H1 (cell line): ENCODE measurements at regions not wholly inside any gene's neighbourhood (a gene's known extent, or its start where the extent isn't known, plus 50 kb on each side); places are given as distances from the start of the nearest gene placed in this dataset.

Source experiments
- CTCF ChIA-PET: fragments of 300-600 bp; sonication (Branson Sonifier 250); formaldehyde crosslinking; loops from one replicate; lab custom pipeline; 2021; ENCODE audit not compliant: partially characterized antibody; lab: Charles Lee
- POLR2A ChIA-PET: fragments of 300-600 bp; sonication (Branson Sonifier 250); formaldehyde crosslinking; loops from one replicate; lab custom pipeline; 2021; ENCODE audit warnings: inconsistent platforms; ENCODE audit not compliant: partially characterized antibody; lab: Charles Lee
- DNase-seq, 2 experiments: peaks; one replicate each; pipeline versions ENCODE4 v3.0.0 to v3.0.0-alpha.2; 2010 to 2022; ENCODE audit warnings: low spot score in 2 of 2, low read depth in 1 of 2, mixed read lengths in 1 of 2
- FAIRE-seq: peaks from 2 replicates; lab custom pipeline; 2011; peaks lifted over from hg19 to GRCh38; lab: Jason Lieb, UNC
- H2AFZ ChIP-seq: 2 replicates; pipeline ENCODE4 v1.8.1; 2012; ENCODE audit warnings: low read length, inconsistent platforms
- H2AK5ac ChIP-seq: 2 replicates; pipeline ENCODE4 v1.6.1; 2013; ENCODE audit warnings: low read depth, low read length
- H2BK120ac ChIP-seq: replicated peaks from 2 replicates; pipeline ENCODE3; 2013; ENCODE audit warnings: low read depth, low read length, inconsistent platforms
- H2BK12ac ChIP-seq: 2 replicates; pipeline ENCODE4 v1.6.1; 2013; ENCODE audit warnings: low read depth, low read length
- H2BK15ac ChIP-seq: 2 replicates; pipeline ENCODE4 v1.6.1; 2013; ENCODE audit warnings: low read length
- H2BK20ac ChIP-seq: 2 replicates; pipeline ENCODE4 v1.6.1; 2013; ENCODE audit warnings: low read length
- H2BK5ac ChIP-seq: 2 replicates; pipeline ENCODE4 v1.6.1; 2013; ENCODE audit warnings: low read depth, low read length
- H3K14ac ChIP-seq: 2 replicates; pipeline ENCODE4 v1.6.1; 2013; ENCODE audit warnings: inconsistent platforms; ENCODE audit not compliant: insufficient read length
- H3K18ac ChIP-seq: 2 replicates; pipeline ENCODE4 v1.6.1; 2013; ENCODE audit warnings: low read length; ENCODE audit errors: extremely low read depth
- H3K23ac ChIP-seq: 2 replicates; pipeline ENCODE4 v1.6.1; 2013; ENCODE audit warnings: inconsistent platforms; ENCODE audit not compliant: insufficient read length
- H3K23me2 ChIP-seq: 2 replicates; pipeline ENCODE4 v1.6.1; 2013; ENCODE audit warnings: low read depth, low read length
- H3K27ac ChIP-seq: 2 replicates; pipeline ENCODE4 v1.6.1; 2011; ENCODE audit warnings: low read depth, low read length, inconsistent platforms
- H3K27me3 ChIP-seq, 4 experiments: replicated peaks in 1 of 4; 1 replicate in 1 of 4; 2 replicates in 3 of 4; pipeline versions ENCODE4 v1.6.1 to v1.8.1; 2011 to 2013; ENCODE audit warnings: low read length in 3 of 4, mild to moderate bottlenecking in 3 of 4, inconsistent platforms in 2 of 4, mixed read lengths in 2 of 4, moderate library complexity in 1 of 4; ENCODE audit not compliant: control insufficient read depth in 3 of 4, insufficient read depth in 3 of 4; ENCODE audit errors: extremely low read depth in 1 of 4
- H3K36me3 ChIP-seq, 4 experiments: 2 replicates each; pipeline versions ENCODE4 v1.6.1 to v1.8.1; 2011 to 2013; ENCODE audit warnings: mild to moderate bottlenecking in 4 of 4, low read length in 3 of 4, moderate library complexity in 2 of 4, control low read depth in 1 of 4, inconsistent platforms in 1 of 4; ENCODE audit not compliant: insufficient read depth in 4 of 4, control insufficient read depth in 2 of 4
- H3K4ac ChIP-seq: replicated peaks from 2 replicates; pipeline ENCODE3; 2013; ENCODE audit warnings: low read length, low read depth, mixed read lengths, inconsistent platforms; ENCODE audit not compliant: insufficient read length
- H3K4me1 ChIP-seq, 4 experiments: replicated peaks in 1 of 4; 1 replicate in 1 of 4; 2 replicates in 3 of 4; pipeline versions ENCODE4 v1.6.1 to v1.8.1; 2011 to 2013; ENCODE audit warnings: low read length in 3 of 4, inconsistent platforms in 2 of 4, mixed read lengths in 1 of 4; ENCODE audit not compliant: insufficient read depth in 4 of 4, control insufficient read depth in 3 of 4
- H3K4me2 ChIP-seq, 2 experiments: 2 replicates each; pipeline versions ENCODE4 v1.6.1 to v1.8.1; 2011 to 2013; ENCODE audit warnings: low read depth in 2 of 2, low read length in 2 of 2, control low read depth in 1 of 2, inconsistent platforms in 1 of 2, mild to moderate bottlenecking in 1 of 2; ENCODE audit not compliant: insufficient read depth in 1 of 2
- H3K4me3 ChIP-seq, 4 experiments: fragments of 200-600, 300-600 bp in 1 of 4; sonication (generic), shearing (Covaris generic), sonication (Bioruptor Twin) in 1 of 4; 2 replicates each; pipeline versions ENCODE4 v1.5.1 to v1.8.1; 2011 to 2016; ENCODE audit warnings: low read length in 4 of 4, low read depth in 3 of 4, control low read depth in 2 of 4, inconsistent platforms in 2 of 4, mild to moderate bottlenecking in 2 of 4, mixed read lengths in 1 of 4, moderate library complexity in 1 of 4; ENCODE audit not compliant: insufficient read depth in 2 of 4; ENCODE audit errors: extremely low read depth in 1 of 4
- H3K56ac ChIP-seq: replicated peaks from 2 replicates; pipeline ENCODE3; 2013; ENCODE audit warnings: low read depth, mild to moderate bottlenecking, mixed read lengths, low read length, inconsistent platforms; ENCODE audit not compliant: insufficient read length
- H3K79me1 ChIP-seq: 2 replicates; pipeline ENCODE4 v1.6.1; 2013; ENCODE audit warnings: low read depth, low read length, control low read depth
- H3K79me2 ChIP-seq, 2 experiments: 2 replicates each; pipeline versions ENCODE4 v1.6.1 to v1.8.1; 2012 to 2013; ENCODE audit warnings: low read length in 2 of 2, mild to moderate bottlenecking in 2 of 2, inconsistent platforms in 1 of 2; ENCODE audit not compliant: insufficient read depth in 2 of 2, control insufficient read depth in 1 of 2
- H3K9ac ChIP-seq, 4 experiments: replicated peaks in 1 of 4; 1 replicate in 1 of 4; 2 replicates in 3 of 4; pipeline versions ENCODE4 v1.6.1 to v1.8.1; 2011 to 2013; ENCODE audit warnings: low read depth in 3 of 4, low read length in 3 of 4, control low read depth in 2 of 4, mild to moderate bottlenecking in 2 of 4, moderate library complexity in 2 of 4, inconsistent platforms in 1 of 4; ENCODE audit errors: extremely low read depth in 1 of 4
- H3K9me3 ChIP-seq, 2 experiments: 2 replicates each; pipeline versions ENCODE4 v1.6.1 to v1.8.1; 2012 to 2013; ENCODE audit warnings: mild to moderate bottlenecking in 2 of 2, moderate library complexity in 2 of 2, control low read depth in 1 of 2, inconsistent platforms in 1 of 2, low read depth in 1 of 2, low read length in 1 of 2, mixed read lengths in 1 of 2; ENCODE audit not compliant: insufficient read depth in 2 of 2
- H4K20me1 ChIP-seq, 2 experiments: replicated peaks in 1 of 2; 2 replicates each; pipeline versions ENCODE3 to v1.8.1; 2011 to 2013; ENCODE audit warnings: inconsistent platforms in 2 of 2, low read length in 2 of 2, mild to moderate bottlenecking in 1 of 2; ENCODE audit not compliant: insufficient read depth in 2 of 2, control insufficient read depth in 1 of 2
- H4K5ac ChIP-seq: 2 replicates; pipeline ENCODE4 v1.6.1; 2013; ENCODE audit warnings: low read length, low read depth, mixed read lengths, inconsistent platforms; ENCODE audit not compliant: insufficient read length
- H4K8ac ChIP-seq: 2 replicates; pipeline ENCODE4 v1.8.0; 2013; ENCODE audit warnings: mild to moderate bottlenecking, moderate library complexity, low read length, inconsistent platforms; ENCODE audit not compliant: insufficient read depth; ENCODE audit errors: extremely low read depth
- H4K91ac ChIP-seq: replicated peaks from 2 replicates; pipeline ENCODE3; 2013; ENCODE audit warnings: low read length, mixed read lengths, inconsistent platforms; ENCODE audit not compliant: insufficient read length
- CEBPB ChIP-seq: IDR thresholded peaks from 2 replicates; pipeline ENCODE4 v1.6.1; 2012; ENCODE audit warnings: low read depth, low read length
- FOSL1 ChIP-seq: IDR thresholded peaks from 2 replicates; pipeline ENCODE4 v1.6.1; 2011; ENCODE audit warnings: mild to moderate bottlenecking, low read depth, low read length, moderate library complexity; ENCODE audit not compliant: insufficient read depth
- MAX ChIP-seq: IDR thresholded peaks from 2 replicates; pipeline ENCODE4 v1.6.1; 2012; ENCODE audit warnings: inconsistent platforms
- NANOG ChIP-seq: IDR thresholded peaks from 2 replicates; pipeline ENCODE4 v1.6.1; 2011; ENCODE audit warnings: low read length, low read depth, mild to moderate bottlenecking, inconsistent platforms; ENCODE audit not compliant: insufficient read depth, poor library complexity, severe bottlenecking
- WGBS, 2 experiments: shearing (Covaris generic) in 1 of 2; methylation state at CpG; one replicate each; pipeline versions ENCODE4 v1.1.6 to v1.1.7; 2013 to 2015; ENCODE audit warnings: low lambda C conversion rate in 2 of 2, mixed read lengths in 2 of 2, inconsistent platforms in 1 of 2, low coverage in 1 of 2, missing lambda C conversion rate in 1 of 2; ENCODE audit not compliant: insufficient replicate concordance in 2 of 2, insufficient coverage in 1 of 2, insufficient read length in 1 of 2; ENCODE audit errors: extremely low coverage in 1 of 2, missing lambda C conversion rate in 1 of 2; 5-methylcytosine and 5-hydroxymethylcytosine counted together

- FAIRE-seq: no peak
- H4K8ac ChIP-seq: no peak overlapping the region
- CTCF ChIA-PET: interaction anchor here (1.1 kb wide), 1 partner anchor 39 kb away, joined by 3 read pairs; no protein-coding TSS in a partner anchor
Observed at GRCh38 chr21:35468991-35469390, 419.9 kb upstream of the RUNX1 start.

More at GRCh38 chr21:35468991-35469390, 419.9 kb upstream of the RUNX1 start:
- H2BK12ac ChIP-seq: no peak overlapping the region
- H3K23me2 ChIP-seq: no peaks in the 10 kb centered on the region; the same call in 1 of the 2 replicates
- no peak for TF ChIP-seq MAX
- TF ChIP-seq NANOG: no peak
- no peak for TF ChIP-seq FOSL1
- no peak for TF ChIP-seq CEBPB
- no peaks in the 10 kb centered on the region for H3K27me3 ChIP-seq
- H3K79me2 ChIP-seq: no peaks in the 10 kb centered on the region
- H3K14ac ChIP-seq: no peak overlapping the region
- H2BK15ac ChIP-seq: no peak overlapping the region
- no peaks in the 10 kb centered on the region for H3K9me3 ChIP-seq
- peak overlapping the region; percentile 12 for H2BK120ac ChIP-seq
- peaks cover 4 to 17% (median 11%) of the 10 kb centered on the region in 4 experiments; a peak in 6 of 7 replicates for H3K4me1 ChIP-seq
- no peaks in the 10 kb centered on the region for H3K79me1 ChIP-seq
- no peak overlapping the region for H3K27ac ChIP-seq
- WGBS, 2 experiments: 94% methylated on average over 5 of the region's 5 CpGs; no CpG with 5 or more reads in 1 of the 2 experiments
- H3K23ac ChIP-seq: no peak overlapping the region
- no peak overlapping the region for H3K9ac ChIP-seq
- POLR2A ChIA-PET: no interaction called here
- no peak overlapping the region for H3K18ac ChIP-seq
- H3K4ac ChIP-seq: no peak overlapping the region
- DNase-seq: no peak
- no peaks in the 10 kb centered on the region for H4K20me1 ChIP-seq
- no peak overlapping the region for H2AFZ ChIP-seq
- no peak overlapping the region for H4K5ac ChIP-seq
- peak overlapping the region; percentile 20 for H4K91ac ChIP-seq
- no peak overlapping the region for H2AK5ac ChIP-seq
- H3K56ac ChIP-seq: no peak overlapping the region
- peak overlapping the region; percentile 67; the same call in 1 of the 2 replicates for H2BK20ac ChIP-seq
- H3K36me3 ChIP-seq: no peaks in the 10 kb centered on the region
- no peak overlapping the region for H2BK5ac ChIP-seq
- H3K4me2 ChIP-seq: no peak overlapping the region; a peak in 1 of 4 replicates
- H3K4me3 ChIP-seq: no peak overlapping the region
